ENCODE measurements at regions not wholly inside any gene's neighbourhood (a gene's known extent, or its start where the extent isn't known, plus 50 kb on each side); places are given as distances from the start of the nearest gene placed in this dataset.

DNA sequence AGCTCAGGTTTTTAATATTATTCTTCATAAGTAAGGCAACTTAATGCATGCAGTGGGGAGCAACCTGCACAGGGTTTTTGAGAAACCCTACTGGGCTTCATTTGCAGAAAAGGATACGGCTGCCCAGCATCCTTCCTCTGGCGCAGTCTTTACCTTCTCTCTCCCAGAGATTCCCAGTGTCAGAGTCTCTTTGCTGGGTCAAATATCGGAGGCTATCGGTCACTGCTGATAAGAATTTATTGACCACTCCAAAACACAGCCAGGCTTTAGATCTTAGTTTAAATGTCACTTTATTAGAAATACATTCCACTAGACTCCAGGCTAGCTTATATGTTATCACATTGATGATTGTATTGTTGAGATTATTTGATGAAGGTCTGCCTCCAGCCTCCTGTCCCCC, 147.2 kb upstream of the CPSF6 start:
- no peaks in the 10 kb centered on the region; the same call in 1 of the 2 replicates for H3K9me3 ChIP-seq
- H3K27me3 ChIP-seq, result no peaks in the 10 kb centered on the region
- no peaks in the 10 kb centered on the region for H4K20me1 ChIP-seq
- no peak overlapping the region for H3K9ac ChIP-seq
- no peaks in the 10 kb centered on the region for H3K36me3 ChIP-seq
- no peak overlapping the region for H3K27ac ChIP-seq
- peaks cover 80% of the 10 kb centered on the region for H3K4me1 ChIP-seq
- no peak for TF ChIP-seq Cebpa-rat (IDR thresholded peaks at IDR 0.05)
- no peak overlapping the region for H3K4me3 ChIP-seq
- peak overlapping the region; percentile 90; the same call in 1 of the 2 replicates for H3K4me2 ChIP-seq

DNA sequence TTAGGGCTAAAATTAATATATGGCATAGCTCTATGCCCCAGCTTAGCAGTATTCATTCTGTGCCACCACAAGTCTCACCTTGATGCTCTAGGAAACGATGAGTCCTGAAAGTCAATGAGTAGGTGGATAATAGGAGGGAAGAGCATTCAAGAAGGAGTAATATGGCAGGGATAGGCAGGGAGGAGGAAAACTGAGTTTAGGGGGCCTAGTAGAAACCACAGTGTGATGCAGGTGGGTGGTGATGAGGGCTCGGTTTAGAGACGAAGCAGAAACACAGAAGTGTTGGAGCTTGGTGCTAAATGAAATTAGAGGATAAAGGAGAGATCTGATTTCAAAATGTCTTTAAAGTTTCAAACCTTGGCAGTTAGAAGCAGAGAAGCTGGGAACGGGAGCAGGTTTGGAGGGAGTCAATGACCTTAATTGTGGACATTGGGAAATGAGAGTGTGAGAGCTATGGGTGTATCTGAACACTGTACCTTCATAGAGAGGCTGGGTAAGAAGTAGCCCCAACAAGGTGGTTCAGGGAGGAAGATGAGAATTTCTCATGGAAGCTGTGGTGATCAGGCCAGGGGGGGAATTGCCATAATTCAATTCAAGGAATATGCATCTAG, 144.7 kb upstream of the CPSF6 start:
- H3K27ac ChIP-seq, result peak overlapping the region; percentile 87
- H3K9me3 ChIP-seq, result no peaks in the 10 kb centered on the region
- H3K9ac ChIP-seq, result peak overlapping the region; percentile 64; the same call in 1 of the 2 replicates
- H3K4me3 ChIP-seq, result peak overlapping the region; percentile 59
- H3K4me1 ChIP-seq, result peaks cover 98% of the 10 kb centered on the region
- peak overlapping the region; percentile 79 for H3K4me2 ChIP-seq
- no peaks in the 10 kb centered on the region for H4K20me1 ChIP-seq
- TF ChIP-seq Cebpa-rat (IDR thresholded peaks at IDR 0.05), result no peak
- no peaks in the 10 kb centered on the region for H3K36me3 ChIP-seq
- H3K27me3 ChIP-seq, result no peaks in the 10 kb centered on the region

DNA sequence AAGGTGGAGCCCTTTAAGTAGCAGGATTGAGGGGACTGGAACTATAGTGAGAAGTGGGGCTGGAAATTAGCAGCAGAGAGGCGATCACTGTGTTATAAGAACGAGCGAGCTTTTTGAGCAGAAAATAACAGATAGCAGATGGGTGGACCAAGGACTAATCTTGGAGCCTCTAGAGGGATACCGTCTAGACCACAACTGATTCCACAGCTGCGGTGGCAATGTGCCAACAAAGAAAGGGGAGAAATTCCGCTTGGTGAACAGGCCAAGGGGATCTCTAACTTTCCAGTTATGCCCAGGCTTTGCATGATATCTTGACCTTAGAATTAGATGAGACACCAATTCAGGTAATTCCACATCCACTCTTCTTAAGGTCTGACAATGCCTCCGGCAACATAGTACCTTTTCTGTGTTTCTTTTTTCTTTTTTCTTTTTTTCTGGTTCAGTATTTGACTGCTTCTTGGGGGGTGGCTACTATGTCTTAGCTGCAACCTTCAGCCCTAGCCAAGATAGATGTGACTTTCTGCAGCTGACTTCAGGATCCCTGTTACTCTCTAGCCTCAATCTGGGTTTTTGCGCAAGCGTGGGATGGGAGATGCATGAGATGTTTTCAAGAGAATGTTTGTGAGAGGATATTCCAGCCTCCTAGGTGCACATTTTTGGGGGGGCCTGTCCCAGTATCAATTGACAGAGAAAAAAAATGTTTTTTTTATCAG, 143.4 kb upstream of the CPSF6 start:
- H3K27me3 ChIP-seq, result no peaks in the 10 kb centered on the region
- H3K27ac ChIP-seq, result peak overlapping the region; percentile 87
- H4K20me1 ChIP-seq, result no peaks in the 10 kb centered on the region
- H3K4me2 ChIP-seq, result peak overlapping the region; percentile 79
- peak; percentile 15; the same call in 1 of the 2 replicates for TF ChIP-seq Cebpa-rat (IDR thresholded peaks at IDR 0.05)
- no peaks in the 10 kb centered on the region for H3K36me3 ChIP-seq
- peak overlapping the region; percentile 59 for H3K4me3 ChIP-seq
- peaks cover 3% of the 10 kb centered on the region; the same call in 1 of the 2 replicates for H3K9me3 ChIP-seq
- H3K9ac ChIP-seq, result peak overlapping the region; percentile 64; the same call in 1 of the 2 replicates
- H3K4me1 ChIP-seq, result peaks cover 86% of the 10 kb centered on the region

DNA sequence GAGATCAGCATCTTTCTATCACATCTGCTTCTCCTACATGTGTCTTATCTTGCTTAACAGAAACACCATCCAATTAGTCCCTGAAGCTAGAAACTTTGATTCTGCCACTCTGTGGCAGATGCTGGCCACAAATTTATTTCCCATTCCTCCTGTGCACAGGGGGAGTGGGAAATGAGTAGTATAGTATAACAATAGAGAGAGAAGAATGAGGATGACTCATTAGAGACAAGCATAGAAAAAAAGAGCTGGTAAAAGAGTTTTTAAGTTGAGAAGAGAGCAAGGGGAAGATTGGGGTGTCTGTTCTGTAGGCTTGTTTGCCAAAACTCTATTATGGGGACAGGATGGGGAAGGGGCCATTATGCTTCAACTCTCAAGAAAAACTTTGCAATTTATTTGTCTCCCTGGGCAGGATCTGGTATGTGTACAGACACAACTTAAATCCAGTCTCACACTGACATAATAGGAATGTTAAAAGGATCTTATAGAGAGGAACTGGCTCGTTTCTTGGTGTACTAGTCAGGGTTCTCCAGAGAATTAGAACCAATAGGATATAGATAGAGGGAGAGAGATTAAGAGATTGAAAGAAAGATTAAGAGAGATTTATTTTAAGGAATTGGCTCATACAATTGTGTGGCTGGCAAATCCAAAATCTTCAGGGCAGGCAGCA, 142.6 kb upstream of the CPSF6 start:
- no peaks in the 10 kb centered on the region for H3K36me3 ChIP-seq
- peak overlapping the region; percentile 64; the same call in 1 of the 2 replicates for H3K9ac ChIP-seq
- TF ChIP-seq Cebpa-rat (IDR thresholded peaks at IDR 0.05), result no peak
- H3K4me1 ChIP-seq, result peaks cover 85% of the 10 kb centered on the region
- H3K4me3 ChIP-seq, result no peak overlapping the region
- peak overlapping the region; percentile 79 for H3K4me2 ChIP-seq
- no peaks in the 10 kb centered on the region for H4K20me1 ChIP-seq
- peak overlapping the region; percentile 87 for H3K27ac ChIP-seq
- H3K27me3 ChIP-seq, result no peaks in the 10 kb centered on the region
- H3K9me3 ChIP-seq, result peaks cover 3% of the 10 kb centered on the region; the same call in 1 of the 2 replicates

DNA sequence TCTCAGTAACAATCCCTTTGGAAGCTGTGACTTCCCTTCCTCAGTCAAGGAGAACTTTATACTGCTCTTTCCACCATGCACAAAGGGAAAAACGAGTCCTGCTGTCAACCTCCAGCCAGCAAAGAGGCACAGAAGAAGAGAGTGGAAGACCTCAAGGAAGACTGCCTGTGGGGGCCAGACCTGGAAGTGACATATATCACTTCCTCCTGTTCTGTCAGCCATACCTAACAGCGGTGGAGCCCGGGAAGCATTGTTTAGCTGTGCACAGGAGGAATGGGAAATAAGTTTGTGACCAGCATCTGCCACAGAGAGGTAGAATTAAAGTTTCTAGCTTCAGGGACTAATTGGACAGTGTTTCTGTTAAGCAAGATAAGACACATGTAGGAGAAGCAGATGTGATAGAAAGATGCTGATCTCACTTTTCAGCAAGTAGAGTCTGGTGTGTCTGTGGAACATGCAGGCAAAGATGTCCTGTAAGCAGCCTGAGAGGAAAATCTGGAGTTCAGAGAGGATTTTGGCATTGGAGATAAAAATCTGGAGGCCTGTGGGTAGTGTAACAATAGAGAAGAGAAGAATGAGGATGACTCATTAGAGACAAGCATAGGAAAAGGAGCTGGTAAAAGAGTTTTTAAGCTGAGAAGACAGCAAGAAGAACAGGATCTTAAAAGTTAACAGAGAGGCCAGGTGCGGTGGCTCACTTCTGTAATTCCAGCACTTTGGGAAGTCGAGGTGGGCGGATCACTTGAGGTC, 141.6 kb upstream of the CPSF6 start:
- no peaks in the 10 kb centered on the region for H4K20me1 ChIP-seq
- no peaks in the 10 kb centered on the region for H3K27me3 ChIP-seq
- 0 out of 2 replicates have a peak overlapping the region, but pooled peaks have one; percentile 64 for H3K9ac ChIP-seq
- H3K36me3 ChIP-seq, result no peaks in the 10 kb centered on the region
- H3K4me2 ChIP-seq, result peak overlapping the region; percentile 79
- no peak for TF ChIP-seq Cebpa-rat (IDR thresholded peaks at IDR 0.05)
- peaks cover 3% of the 10 kb centered on the region; the same call in 1 of the 2 replicates for H3K9me3 ChIP-seq
- no peak overlapping the region for H3K4me3 ChIP-seq
- peaks cover 85% of the 10 kb centered on the region for H3K4me1 ChIP-seq
- H3K27ac ChIP-seq, result peak overlapping the region; percentile 87

DNA sequence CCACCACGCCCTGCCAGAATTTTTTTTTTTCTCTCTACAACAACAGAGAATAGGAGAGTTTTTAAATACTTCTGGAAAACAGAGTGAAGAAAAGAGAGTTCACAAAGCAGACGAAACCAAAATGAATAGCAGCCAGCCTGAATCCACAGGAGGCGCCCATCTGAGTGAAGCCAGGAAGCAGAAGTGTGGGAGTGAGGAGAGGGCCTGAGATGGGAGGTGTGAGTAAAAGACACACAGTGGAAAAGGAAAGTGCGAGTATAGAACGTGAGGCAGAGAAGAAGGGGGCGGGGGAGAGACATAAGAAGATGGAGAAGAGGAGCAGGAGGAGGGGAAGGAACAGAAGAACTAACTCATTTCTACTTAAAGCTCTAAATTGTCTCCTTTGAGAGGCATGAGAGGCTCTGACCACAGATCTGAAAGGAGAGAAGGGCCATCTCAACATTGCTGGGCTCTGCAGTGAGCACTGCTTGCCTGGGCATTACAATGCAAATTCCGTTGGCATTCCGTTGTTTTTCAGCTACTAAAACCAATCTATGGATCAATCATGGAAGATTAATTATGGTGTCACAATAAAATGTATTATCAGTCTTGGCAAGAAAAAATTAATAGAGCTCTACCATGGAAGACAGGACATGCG, 140.1 kb upstream of the CPSF6 start:
- H3K9me3 ChIP-seq, result peaks cover 3% of the 10 kb centered on the region; the same call in 1 of the 2 replicates
- no peaks in the 10 kb centered on the region for H3K27me3 ChIP-seq
- H3K27ac ChIP-seq, result no peak overlapping the region; the same call in 1 of the 2 replicates
- no peak overlapping the region for H3K9ac ChIP-seq
- H4K20me1 ChIP-seq, result no peaks in the 10 kb centered on the region
- no peak for TF ChIP-seq Cebpa-rat (IDR thresholded peaks at IDR 0.05)
- H3K4me2 ChIP-seq, result peak overlapping the region; percentile 22; the same call in 1 of the 2 replicates
- H3K4me3 ChIP-seq, result no peak overlapping the region
- H3K36me3 ChIP-seq, result no peaks in the 10 kb centered on the region
- peaks cover 84% of the 10 kb centered on the region for H3K4me1 ChIP-seq

DNA sequence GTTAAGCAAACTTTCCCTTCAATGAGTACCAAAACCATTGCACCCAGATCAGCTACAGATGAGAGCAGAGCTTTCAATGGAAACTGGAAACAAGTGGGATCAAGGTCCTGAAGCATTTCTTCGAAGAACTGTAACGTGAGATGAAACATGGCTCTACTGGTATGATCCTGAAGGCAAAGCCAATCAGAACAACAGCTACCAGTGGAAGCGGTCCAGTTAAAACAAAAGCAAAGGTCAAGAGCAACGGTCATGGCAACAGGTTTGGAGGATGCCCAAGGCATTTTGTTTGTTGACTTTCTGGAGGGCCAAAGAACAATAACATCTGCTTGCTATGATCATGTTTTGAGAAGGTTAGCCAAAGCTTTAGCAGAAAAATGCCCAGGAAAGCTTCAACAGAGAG, 137.9 kb upstream of the CPSF6 start:
- Histone ChIP-seq H3K27ac (peak overlapping the region; percentile 37; the same call in 1 of the 2 replicates), H3K36me3 (no peaks in the 10 kb centered on the region), H3K9me3 (peaks cover 3% of the 10 kb centered on the region; the same call in 1 of the 2 replicates), H4K20me1 (no peaks in the 10 kb centered on the region), H3K4me1 (peaks cover 84% of the 10 kb centered on the region), H3K9ac (no peak overlapping the region), H3K27me3 (no peaks in the 10 kb centered on the region), H3K4me2 (peak overlapping the region; percentile 58), H3K4me3 (no peak overlapping the region)
- TF ChIP-seq Cebpa-rat (IDR thresholded peaks at IDR 0.05), result no peak

DNA sequence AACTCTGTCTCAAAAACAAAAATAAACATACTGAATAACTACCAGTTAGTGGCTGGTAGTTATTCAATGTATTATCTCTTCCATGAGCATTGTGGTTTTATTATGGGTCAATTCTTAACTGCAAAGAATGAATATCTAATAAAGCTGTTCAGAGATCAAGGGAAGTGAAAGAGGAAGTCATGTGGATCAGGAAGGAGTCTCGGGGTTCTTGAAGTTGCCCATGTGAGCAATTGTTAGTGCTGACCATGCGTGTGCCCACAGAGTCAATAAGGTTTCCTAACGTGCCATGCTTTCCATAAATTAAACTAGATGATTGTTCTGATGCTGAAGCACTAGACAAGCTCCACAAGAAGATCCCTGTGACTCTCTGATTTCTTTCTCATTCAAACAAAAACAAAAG, 136.5 kb upstream of the CPSF6 start:
- no peaks in the 10 kb centered on the region for H3K36me3 ChIP-seq
- H3K9ac ChIP-seq, result no peak overlapping the region
- no peaks in the 10 kb centered on the region for H3K27me3 ChIP-seq
- peaks cover 3% of the 10 kb centered on the region; the same call in 1 of the 2 replicates for H3K9me3 ChIP-seq
- peak overlapping the region; percentile 52 for H3K27ac ChIP-seq
- H3K4me3 ChIP-seq, result 0 out of 2 replicates have a peak overlapping the region, but pooled peaks have one; percentile 13
- H3K4me2 ChIP-seq, result peak overlapping the region; percentile 58
- H3K4me1 ChIP-seq, result peaks cover 70% of the 10 kb centered on the region
- no peak for TF ChIP-seq Cebpa-rat (IDR thresholded peaks at IDR 0.05)
- no peaks in the 10 kb centered on the region for H4K20me1 ChIP-seq

All from BLaER1 (cell line).